ENCODE measurements at regions not wholly inside any gene's neighbourhood (a gene's known extent, or its start where the extent isn't known, plus 50 kb on each side); places are given as distances from the start of the nearest gene placed in this dataset.

DNA sequence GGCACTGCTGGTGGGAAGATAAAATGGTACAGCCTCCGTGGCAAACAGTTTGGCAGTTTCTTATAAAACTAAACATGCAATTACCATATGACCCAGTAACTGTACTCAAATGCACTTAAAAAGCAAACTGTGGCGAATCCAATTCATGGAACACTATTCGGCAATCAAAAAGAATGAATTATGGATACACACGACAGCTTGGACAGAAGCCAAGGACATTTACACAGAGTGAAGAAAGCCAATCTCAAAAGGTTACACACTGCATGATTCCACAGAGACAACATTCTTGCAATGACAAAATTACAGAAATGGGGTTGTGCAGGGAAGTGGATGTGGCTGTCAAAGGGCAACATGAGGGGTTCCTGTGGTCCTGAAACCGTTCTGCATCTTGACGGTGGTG is 122.1 kb upstream of the IQSEC1 start:
- TF ChIP-seq, protein P1, sequence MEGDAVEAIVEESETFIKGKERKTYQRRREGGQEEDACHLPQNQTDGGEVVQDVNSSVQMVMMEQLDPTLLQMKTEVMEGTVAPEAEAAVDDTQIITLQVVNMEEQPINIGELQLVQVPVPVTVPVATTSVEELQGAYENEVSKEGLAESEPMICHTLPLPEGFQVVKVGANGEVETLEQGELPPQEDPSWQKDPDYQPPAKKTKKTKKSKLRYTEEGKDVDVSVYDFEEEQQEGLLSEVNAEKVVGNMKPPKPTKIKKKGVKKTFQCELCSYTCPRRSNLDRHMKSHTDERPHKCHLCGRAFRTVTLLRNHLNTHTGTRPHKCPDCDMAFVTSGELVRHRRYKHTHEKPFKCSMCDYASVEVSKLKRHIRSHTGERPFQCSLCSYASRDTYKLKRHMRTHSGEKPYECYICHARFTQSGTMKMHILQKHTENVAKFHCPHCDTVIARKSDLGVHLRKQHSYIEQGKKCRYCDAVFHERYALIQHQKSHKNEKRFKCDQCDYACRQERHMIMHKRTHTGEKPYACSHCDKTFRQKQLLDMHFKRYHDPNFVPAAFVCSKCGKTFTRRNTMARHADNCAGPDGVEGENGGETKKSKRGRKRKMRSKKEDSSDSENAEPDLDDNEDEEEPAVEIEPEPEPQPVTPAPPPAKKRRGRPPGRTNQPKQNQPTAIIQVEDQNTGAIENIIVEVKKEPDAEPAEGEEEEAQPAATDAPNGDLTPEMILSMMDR (IDR thresholded peaks at IDR 0.05; ENCODE audit: low read length), result no peak
- TF ChIP-seq EZH2 (optimal IDR thresholded peaks at IDR 0.05; ENCODE audit: low read depth, low read length), result no peak
